GM23338 (cell line): ENCODE measurements at regions not wholly inside any gene's neighbourhood (a gene's known extent, or its start where the extent isn't known, plus 50 kb on each side); places are given as distances from the start of the nearest gene placed in this dataset.

ENCODE experiments used
- ATAC-seq: fragments of 200-7000 bp; cut with Tn5 transposase; 3 replicates; pipeline ENCODE4 v1.9.1; 2020
- DNase-seq: peaks from one replicate; pipeline ENCODE4 v3.0.0-alpha.2; 2015; ENCODE audit warnings: low spot score
- H2AFZ ChIP-seq: fragments of 200-600 bp; sonication (generic); 2 replicates; pipeline ENCODE4 v1.8.0; 2016; ENCODE audit warnings: antibody characterized with exemption, mild to moderate bottlenecking, moderate library complexity
- H3F3A ChIP-seq: fragments of 200-600 bp; sonication (generic); replicated peaks from 2 replicates; pipeline ENCODE4 v1.8.0; 2017; ENCODE audit warnings: antibody characterized with exemption, mixed run types, low read depth
- H3K27ac ChIP-seq: fragments of 200-600 bp; sonication (generic); 2 replicates; pipeline ENCODE4 v1.6.1; 2016; ENCODE audit warnings: low read depth
- H3K27me3 ChIP-seq: fragments of 200-600 bp; sonication (generic); 2 replicates; pipeline ENCODE4 v1.8.0; 2016; ENCODE audit warnings: mild to moderate bottlenecking, mixed run types, moderate library complexity; ENCODE audit not compliant: insufficient read depth
- H3K36me3 ChIP-seq: fragments of 200-600 bp; sonication (generic); 2 replicates; pipeline ENCODE4 v1.8.0; 2016; ENCODE audit warnings: mild to moderate bottlenecking; ENCODE audit not compliant: insufficient read depth
- H3K4me1 ChIP-seq: fragments of 200-600 bp; sonication (generic); 2 replicates; pipeline ENCODE4 v1.8.0; 2016; ENCODE audit warnings: mild to moderate bottlenecking, moderate library complexity; ENCODE audit not compliant: insufficient read depth
- H3K4me2 ChIP-seq: fragments of 200-600 bp; sonication (generic); 2 replicates; pipeline ENCODE4 v1.7.1; 2017; ENCODE audit warnings: mixed run types
- H3K4me3 ChIP-seq: fragments of 200-600 bp; sonication (generic); 2 replicates; pipeline ENCODE4 v1.6.1; 2016; ENCODE audit warnings: mixed run types
- H3K79me2 ChIP-seq: fragments of 200-600 bp; sonication (generic); replicated peaks from 2 replicates; pipeline ENCODE4 v1.8.0; 2017; ENCODE audit warnings: mild to moderate bottlenecking; ENCODE audit not compliant: insufficient read depth
- H3K9me2 ChIP-seq: fragments of 200-600 bp; sonication (generic); 2 replicates; pipeline ENCODE4 v1.8.0; 2017; ENCODE audit not compliant: insufficient read depth
- H4K20me1 ChIP-seq: fragments of 200-600 bp; sonication (generic); replicated peaks from 2 replicates; pipeline ENCODE4 v1.8.0; 2017; ENCODE audit warnings: mild to moderate bottlenecking; ENCODE audit not compliant: insufficient read depth
- H3K27ac Mint-ChIP-seq: 2 replicates; pipeline ENCODE4 v1.8.0; 2020; ENCODE audit warnings: inconsistent platforms, mild to moderate bottlenecking, moderate library complexity, mixed read lengths
- H3K27me3 Mint-ChIP-seq: 3 replicates; pipeline ENCODE4 v1.8.0; 2022; ENCODE audit warnings: low read depth, mild to moderate bottlenecking, moderate library complexity, mixed read lengths, inconsistent platforms; ENCODE audit not compliant: insufficient read depth, poor library complexity
- H3K36me3 Mint-ChIP-seq: 3 replicates; pipeline ENCODE4 v1.8.0; 2021; ENCODE audit warnings: low read depth, mild to moderate bottlenecking, inconsistent platforms, moderate library complexity, mixed read lengths
- H3K4me1 Mint-ChIP-seq: 3 replicates; pipeline ENCODE4 v1.8.0; 2020; ENCODE audit warnings: mild to moderate bottlenecking, inconsistent platforms, mixed read lengths
- H3K4me3 Mint-ChIP-seq: 3 replicates; pipeline ENCODE4 v1.8.0; 2021; ENCODE audit warnings: moderate library complexity, mild to moderate bottlenecking, inconsistent platforms, mixed read lengths
- H3K9me3 Mint-ChIP-seq: 3 replicates; pipeline ENCODE4 v1.8.0; 2020; ENCODE audit warnings: moderate library complexity, mild to moderate bottlenecking, inconsistent platforms, mixed read lengths
- CREB1 ChIP-seq: fragments of 250-450 bp; sonication (Bioruptor Pico); IDR thresholded peaks from 2 replicates; pipeline ENCODE4 v1.5.0; 2020; ENCODE audit warnings: low read depth, mild to moderate bottlenecking, moderate library complexity
- CTCF ChIP-seq, 2 experiments: fragments of 200-600 bp in 1 of 2; sonication (generic) in 1 of 2; conservative IDR thresholded peaks; 2 replicates each; pipeline versions ENCODE4 v1.5.1 to v1.6.1; 2016 to 2017; ENCODE audit warnings: antibody characterized with exemption in 2 of 2, low read depth in 2 of 2, mild to moderate bottlenecking in 2 of 2, moderate library complexity in 1 of 2
- EZH2 ChIP-seq: fragments of 200-600 bp; sonication (generic); IDR thresholded peaks from one replicate; pipeline ENCODE4 v1.8.0; 2017; ENCODE audit warnings: antibody characterized with exemption, mild to moderate bottlenecking, low read depth; ENCODE audit not compliant: unreplicated experiment
- EZH2phosphoT487 ChIP-seq: fragments of 200-600 bp; sonication (generic); IDR thresholded peaks from one replicate; pipeline ENCODE4 v1.8.1; 2018; ENCODE audit warnings: antibody characterized with exemption; ENCODE audit not compliant: unreplicated experiment
- JUNB ChIP-seq: IDR thresholded peaks from one replicate; pipeline ENCODE4 v1.6.1; 2016; ENCODE audit warnings: antibody characterized with exemption; ENCODE audit not compliant: unreplicated experiment
- NANOG ChIP-seq: IDR thresholded peaks from 2 replicates; pipeline ENCODE4 v1.6.1; 2016; ENCODE audit warnings: antibody characterized with exemption, borderline replicate concordance
- POLR2AphosphoS5 ChIP-seq: IDR thresholded peaks from 2 replicates; pipeline ENCODE4 v1.6.1; 2016; ENCODE audit warnings: antibody characterized with exemption, low read depth
- REST ChIP-seq: IDR thresholded peaks from one replicate; pipeline ENCODE4 v1.6.1; 2018; ENCODE audit warnings: antibody characterized with exemption; ENCODE audit not compliant: unreplicated experiment
- STAT1 ChIP-seq: IDR thresholded peaks from one replicate; pipeline ENCODE4 v1.6.1; 2016; ENCODE audit warnings: antibody characterized with exemption; ENCODE audit not compliant: unreplicated experiment
- ZNF114 ChIP-seq: fragments of 250-450 bp; sonication (Bioruptor Pico); IDR thresholded peaks from 2 replicates; pipeline ENCODE4 v1.5.0; 2020; ENCODE audit warnings: mild to moderate bottlenecking, moderate library complexity
- ZNF331 ChIP-seq: fragments of 250-450 bp; sonication (Bioruptor Pico); IDR thresholded peaks from 2 replicates; pipeline ENCODE4 v1.5.0; 2020; ENCODE audit warnings: low read depth, mild to moderate bottlenecking, moderate library complexity
- ZNF462 ChIP-seq: fragments of 250-450 bp; sonication (Bioruptor Pico); IDR thresholded peaks from 2 replicates; pipeline ENCODE4 v1.5.0; 2020; ENCODE audit warnings: mild to moderate bottlenecking, moderate library complexity
- TF ChIP-seq, protein P1 (sequence below): IDR thresholded peaks from 2 replicates; pipeline ENCODE4 v1.6.1; 2016; ENCODE audit warnings: antibody characterized with exemption

DNA sequence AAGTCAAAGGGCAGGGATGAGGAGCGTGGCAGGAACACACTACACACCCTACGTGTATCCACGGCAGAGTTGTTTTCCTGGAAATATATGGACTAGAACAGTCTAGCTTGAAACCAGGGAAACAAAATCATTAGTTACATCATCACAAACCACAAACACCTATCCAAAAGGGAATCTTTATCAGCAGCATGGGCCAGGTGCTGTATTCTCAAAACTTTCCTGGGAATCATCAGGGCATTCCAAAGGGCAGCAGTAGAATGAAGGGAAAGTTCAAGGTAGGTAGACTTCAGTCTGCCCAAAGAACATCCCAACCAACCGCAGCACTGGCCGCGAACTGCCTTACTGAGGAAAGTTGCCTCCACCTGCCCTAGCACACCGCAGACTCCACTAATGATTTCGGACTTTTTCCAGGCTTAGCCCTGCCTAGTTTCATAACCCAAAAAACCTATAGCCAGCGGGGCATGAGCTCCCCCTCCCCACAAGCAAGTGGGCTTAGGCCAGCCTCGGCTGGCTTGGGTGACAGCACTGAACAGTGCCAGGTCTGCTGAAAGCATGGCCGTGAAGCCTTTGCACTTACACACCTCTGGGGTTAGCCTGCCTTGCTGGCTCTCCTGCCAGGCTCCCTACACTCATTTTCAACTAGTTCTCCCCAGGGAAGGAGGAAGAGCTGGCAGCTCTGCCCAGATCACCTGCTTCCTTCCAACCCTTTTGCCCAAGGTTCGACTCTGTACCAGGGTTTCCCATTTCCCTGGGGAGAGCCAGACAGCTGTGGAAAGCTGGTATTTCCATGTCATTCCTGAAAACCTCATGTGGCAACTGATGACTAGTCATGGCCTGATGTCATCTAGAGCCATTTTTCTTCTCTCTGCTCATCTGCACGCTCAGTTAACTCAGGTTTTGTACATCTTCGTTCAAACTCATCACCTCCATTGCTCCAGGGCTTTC lies 77.3 kb upstream of the UBAC2 start:
- peaks cover 36% of the 10 kb centered on the region for H3K27me3 ChIP-seq
- no peak overlapping the region for H3K27ac Mint-ChIP-seq
- TF ChIP-seq JUNB: no peak
- TF ChIP-seq CREB1: no peak
- TF ChIP-seq, protein P1, sequence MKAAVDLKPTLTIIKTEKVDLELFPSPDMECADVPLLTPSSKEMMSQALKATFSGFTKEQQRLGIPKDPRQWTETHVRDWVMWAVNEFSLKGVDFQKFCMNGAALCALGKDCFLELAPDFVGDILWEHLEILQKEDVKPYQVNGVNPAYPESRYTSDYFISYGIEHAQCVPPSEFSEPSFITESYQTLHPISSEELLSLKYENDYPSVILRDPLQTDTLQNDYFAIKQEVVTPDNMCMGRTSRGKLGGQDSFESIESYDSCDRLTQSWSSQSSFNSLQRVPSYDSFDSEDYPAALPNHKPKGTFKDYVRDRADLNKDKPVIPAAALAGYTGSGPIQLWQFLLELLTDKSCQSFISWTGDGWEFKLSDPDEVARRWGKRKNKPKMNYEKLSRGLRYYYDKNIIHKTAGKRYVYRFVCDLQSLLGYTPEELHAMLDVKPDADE: no peak
- TF ChIP-seq ZNF114: no peak
- TF ChIP-seq NANOG: no peak
- TF ChIP-seq STAT1: no peak
- no peak for TF ChIP-seq ZNF331 (CRISPR knock-in tag)
- TF ChIP-seq EZH2phosphoT487: no peak
- no peak for TF ChIP-seq POLR2AphosphoS5
- TF ChIP-seq EZH2: no peak
- TF ChIP-seq CTCF (conservative IDR thresholded peaks at IDR 0.05; ENCODE audit: low read depth in 2 of 2): no peak
- no peak for TF ChIP-seq REST
- no peak for TF ChIP-seq ZNF462 (CRISPR knock-in tag)
- H3K27me3 Mint-ChIP-seq: peaks cover 3% of the 10 kb centered on the region
- H3K27ac ChIP-seq: no peak overlapping the region
- H3K36me3 ChIP-seq: no peaks in the 10 kb centered on the region
- H4K20me1 ChIP-seq: no peaks in the 10 kb centered on the region
- peaks cover 7% of the 10 kb centered on the region; the same call in 2 of the 3 replicates for H3K9me3 Mint-ChIP-seq
- H3K4me3 Mint-ChIP-seq: no peak overlapping the region
- peaks cover 34% of the 10 kb centered on the region for H3K4me1 ChIP-seq
- H3K4me1 Mint-ChIP-seq: peaks cover 28% of the 10 kb centered on the region
- H3K79me2 ChIP-seq: no peaks in the 10 kb centered on the region
- H2AFZ ChIP-seq: no peak overlapping the region
- no peaks in the 10 kb centered on the region for H3F3A ChIP-seq
- no peaks in the 10 kb centered on the region for H3K9me2 ChIP-seq
- no peak overlapping the region for H3K4me2 ChIP-seq
- H3K36me3 Mint-ChIP-seq: peaks cover 4% of the 10 kb centered on the region; the same call in 1 of the 3 replicates
- DNase-seq: no peak
- no peak overlapping the region for H3K4me3 ChIP-seq
- no peak for ATAC-seq
